GM12878 (cell line): ENCODE measurements at regions not wholly inside any gene's neighbourhood (a gene's known extent, or its start where the extent isn't known, plus 50 kb on each side); places are given as distances from the start of the nearest gene placed in this dataset.

Source experiments
- ATAC-seq: fragments of 200-7000 bp; cut with Tn5 transposase; 3 replicates; pipeline ENCODE4 v1.9.1; 2020; ENCODE audit warnings: mild to moderate bottlenecking, moderate library complexity
- BruUV-seq: library from RNA; stranded (reverse); fragments of 400-500 nt; replicated peaks from 2 replicates; lab custom pipeline; 2021; lab: Mats Ljungman, UMichigan
- CTCF ChIA-PET: fragments of 300-600 bp; sonication (Branson Sonifier 250); formaldehyde crosslinking; extraction: SDS; loops from one replicate; lab custom pipeline; 2021; ENCODE audit warnings: inconsistent platforms; lab: Yijun Ruan, JAX
- POLR2A ChIA-PET: fragments of 350-600 bp; formaldehyde crosslinking; extraction: SDS; loops from one replicate; lab custom pipeline; 2021; ENCODE audit warnings: inconsistent platforms; lab: Charles Lee
- RAD21 ChIA-PET: fragments of 300-600 bp; sonication (Branson Sonifier 250); formaldehyde crosslinking; loops from one replicate; lab custom pipeline; 2023; ENCODE audit warnings: antibody characterized with exemption; ENCODE audit not compliant: unreplicated experiment; lab: Charles Lee
- SMC1A ChIA-PET: fragments of 300-600 bp; sonication (Branson Sonifier 250); formaldehyde crosslinking; loops from one replicate; lab custom pipeline; 2023; ENCODE audit not compliant: unreplicated experiment, uncharacterized antibody; lab: Charles Lee
- DNase-seq: peaks from one replicate; pipeline ENCODE4 v3.0.0-alpha.2; 2011; ENCODE audit warnings: low read depth, low spot score
- FAIRE-seq: peaks from 3 replicates; lab custom pipeline; 2011; peaks lifted over from hg19 to GRCh38; lab: Jason Lieb, UNC
- H2AFZ ChIP-seq: 2 replicates; pipeline ENCODE4 v1.6.0; 2011; ENCODE audit warnings: low read depth, low read length, control low read depth; ENCODE audit not compliant: control insufficient read depth
- H3K27ac ChIP-seq: 2 replicates; pipeline ENCODE4 v1.5.1; 2011; ENCODE audit warnings: control low read depth; ENCODE audit not compliant: control insufficient read depth, insufficient read depth
- H3K27me3 ChIP-seq, 2 experiments: replicated peaks in 1 of 2; 2 replicates each; pipeline versions ENCODE4 v1.6.0 to v1.6.1; 2011; ENCODE audit warnings: low read length in 1 of 2; ENCODE audit not compliant: control insufficient read depth in 2 of 2, insufficient read depth in 2 of 2
- H3K36me3 ChIP-seq, 2 experiments: 2 replicates each; pipeline ENCODE4 v1.5.1; 2011; ENCODE audit warnings: low read length in 1 of 2; ENCODE audit not compliant: control insufficient read depth in 2 of 2, insufficient read depth in 2 of 2
- H3K4me1 ChIP-seq: 2 replicates; pipeline ENCODE4 v1.6.1; 2011; ENCODE audit warnings: mild to moderate bottlenecking, low read length, moderate library complexity, mixed read lengths; ENCODE audit not compliant: control insufficient read depth, insufficient read depth
- H3K4me2 ChIP-seq: 2 replicates; pipeline ENCODE4 v1.6.0; 2011; ENCODE audit warnings: control low read depth; ENCODE audit not compliant: control insufficient read depth, insufficient read depth
- H3K4me3 ChIP-seq: fragments of 200-600 bp; sonication (generic); 2 replicates; pipeline ENCODE4 v1.5.1; 2016
- H3K79me2 ChIP-seq: 2 replicates; pipeline ENCODE4 v1.6.0; 2011; ENCODE audit warnings: low read length; ENCODE audit not compliant: control insufficient read depth, insufficient read depth
- H3K9ac ChIP-seq: 2 replicates; pipeline ENCODE4 v1.8.0; 2011; ENCODE audit warnings: low read length, control low read depth, mixed read lengths; ENCODE audit not compliant: control insufficient read depth, insufficient read depth
- H3K9me3 ChIP-seq: replicated peaks from 3 replicates; pipeline ENCODE4 v1.5.1; 2011; ENCODE audit warnings: mild to moderate bottlenecking, low read length; ENCODE audit not compliant: control insufficient read depth, insufficient read depth
- H4K20me1 ChIP-seq: 2 replicates; pipeline ENCODE4 v1.6.0; 2011; ENCODE audit not compliant: control insufficient read depth, insufficient read depth
- CEBPB ChIP-seq, 2 experiments: fragments of 150-350 bp in 1 of 2; IDR thresholded peaks; 2 replicates each; pipeline ENCODE4 v1.6.1; 2012 to 2014; ENCODE audit warnings: low read depth in 2 of 2, low read length in 2 of 2, borderline replicate concordance in 1 of 2, inconsistent platforms in 1 of 2
- CHD4 ChIP-seq: fragments of 200-600 bp; sonication (generic); IDR thresholded peaks from 2 replicates; pipeline ENCODE4 v1.6.1; 2016; ENCODE audit warnings: mild to moderate bottlenecking
- EED ChIP-seq: sonication (generic); IDR thresholded peaks from 2 replicates; pipeline ENCODE4 v1.6.1; 2016; ENCODE audit warnings: antibody characterized with exemption, low read depth
- NR2F1 ChIP-seq: fragments of 450-650 bp; conservative IDR thresholded peaks from 2 replicates; pipeline ENCODE4 v1.6.1; 2017; ENCODE audit warnings: mild to moderate bottlenecking
- NRF1 ChIP-seq: conservative IDR thresholded peaks from 2 replicates; pipeline ENCODE4 v1.6.1; 2011; ENCODE audit warnings: mild to moderate bottlenecking, low read depth, low read length, improper control_type of control experiment
- POU2F2 ChIP-seq: IDR thresholded peaks from 3 replicates; pipeline ENCODE4 v1.6.1; 2011; ENCODE audit warnings: low read depth, mild to moderate bottlenecking, low read length, borderline replicate concordance
- RB1 ChIP-seq: fragments of 450-650 bp; formaldehyde crosslinking; IDR thresholded peaks from 2 replicates; pipeline ENCODE4 v1.6.1; 2017; ENCODE audit warnings: mild to moderate bottlenecking, borderline replicate concordance
- SIN3A ChIP-seq: IDR thresholded peaks from 2 replicates; pipeline ENCODE4 v1.6.1; 2012; ENCODE audit warnings: low read depth, low read length, improper control_type of control experiment
- SMC3 ChIP-seq: IDR thresholded peaks from 2 replicates; pipeline ENCODE4 v1.6.1; 2011; ENCODE audit warnings: low read length, improper control_type of control experiment, borderline replicate concordance
- ZSCAN29 ChIP-seq: fragments of 450-650 bp; IDR thresholded peaks from 2 replicates; pipeline ENCODE4 v1.6.1; 2017; ENCODE audit warnings: mild to moderate bottlenecking, moderate library complexity
- ZZZ3 ChIP-seq: IDR thresholded peaks from 2 replicates; pipeline ENCODE4 v1.6.1; 2011; ENCODE audit warnings: low read depth; ENCODE audit not compliant: control insufficient read depth, insufficient read length
- in situ Hi-C: fragments of 300-500 bp; cut with MboI; formaldehyde crosslinking; loops from 9 replicates; pipeline ENCODE4 v1.14.3; 2018; ENCODE audit warnings: mixed read lengths
- intact Hi-C: fragments of 100-400 bp; cut with micrococcal nuclease; formaldehyde crosslinking; loops from one replicate; pipeline ENCODE4 v1.14.2; 2022; ENCODE audit not compliant: unreplicated experiment
- TF ChIP-seq, protein P1 (sequence below): IDR thresholded peaks from 2 replicates; pipeline ENCODE4 v1.6.1; 2012; ENCODE audit warnings: improper control_type of control experiment, low read depth, low read length; ENCODE audit not compliant: insufficient replicate concordance
- TF ChIP-seq, protein P2 (sequence below): fragments of 150-350 bp; IDR thresholded peaks from 2 replicates; pipeline ENCODE4 v1.6.1; 2014; ENCODE audit warnings: mild to moderate bottlenecking, low read depth, low read length

DNA sequence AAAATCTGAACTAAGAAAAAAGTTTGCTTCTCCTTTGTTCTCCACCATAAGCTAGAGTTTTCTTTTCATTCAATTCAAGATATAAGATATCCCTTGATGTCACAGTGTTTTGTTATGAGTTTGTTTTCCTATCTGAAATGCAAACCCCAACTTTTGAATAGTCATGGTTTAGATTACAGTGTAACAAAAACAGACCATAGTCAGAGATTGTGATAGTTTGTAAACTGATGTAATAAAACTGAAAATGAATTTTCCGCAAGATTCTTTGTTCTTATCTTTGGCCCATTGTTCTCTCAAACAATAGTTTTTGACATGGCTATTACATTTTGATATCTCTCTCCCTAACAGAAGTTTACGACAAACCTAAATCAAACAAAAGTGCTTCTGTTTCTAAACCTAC is 121.7 kb upstream of the GADL1 start (continued):
- TF ChIP-seq, protein P1, sequence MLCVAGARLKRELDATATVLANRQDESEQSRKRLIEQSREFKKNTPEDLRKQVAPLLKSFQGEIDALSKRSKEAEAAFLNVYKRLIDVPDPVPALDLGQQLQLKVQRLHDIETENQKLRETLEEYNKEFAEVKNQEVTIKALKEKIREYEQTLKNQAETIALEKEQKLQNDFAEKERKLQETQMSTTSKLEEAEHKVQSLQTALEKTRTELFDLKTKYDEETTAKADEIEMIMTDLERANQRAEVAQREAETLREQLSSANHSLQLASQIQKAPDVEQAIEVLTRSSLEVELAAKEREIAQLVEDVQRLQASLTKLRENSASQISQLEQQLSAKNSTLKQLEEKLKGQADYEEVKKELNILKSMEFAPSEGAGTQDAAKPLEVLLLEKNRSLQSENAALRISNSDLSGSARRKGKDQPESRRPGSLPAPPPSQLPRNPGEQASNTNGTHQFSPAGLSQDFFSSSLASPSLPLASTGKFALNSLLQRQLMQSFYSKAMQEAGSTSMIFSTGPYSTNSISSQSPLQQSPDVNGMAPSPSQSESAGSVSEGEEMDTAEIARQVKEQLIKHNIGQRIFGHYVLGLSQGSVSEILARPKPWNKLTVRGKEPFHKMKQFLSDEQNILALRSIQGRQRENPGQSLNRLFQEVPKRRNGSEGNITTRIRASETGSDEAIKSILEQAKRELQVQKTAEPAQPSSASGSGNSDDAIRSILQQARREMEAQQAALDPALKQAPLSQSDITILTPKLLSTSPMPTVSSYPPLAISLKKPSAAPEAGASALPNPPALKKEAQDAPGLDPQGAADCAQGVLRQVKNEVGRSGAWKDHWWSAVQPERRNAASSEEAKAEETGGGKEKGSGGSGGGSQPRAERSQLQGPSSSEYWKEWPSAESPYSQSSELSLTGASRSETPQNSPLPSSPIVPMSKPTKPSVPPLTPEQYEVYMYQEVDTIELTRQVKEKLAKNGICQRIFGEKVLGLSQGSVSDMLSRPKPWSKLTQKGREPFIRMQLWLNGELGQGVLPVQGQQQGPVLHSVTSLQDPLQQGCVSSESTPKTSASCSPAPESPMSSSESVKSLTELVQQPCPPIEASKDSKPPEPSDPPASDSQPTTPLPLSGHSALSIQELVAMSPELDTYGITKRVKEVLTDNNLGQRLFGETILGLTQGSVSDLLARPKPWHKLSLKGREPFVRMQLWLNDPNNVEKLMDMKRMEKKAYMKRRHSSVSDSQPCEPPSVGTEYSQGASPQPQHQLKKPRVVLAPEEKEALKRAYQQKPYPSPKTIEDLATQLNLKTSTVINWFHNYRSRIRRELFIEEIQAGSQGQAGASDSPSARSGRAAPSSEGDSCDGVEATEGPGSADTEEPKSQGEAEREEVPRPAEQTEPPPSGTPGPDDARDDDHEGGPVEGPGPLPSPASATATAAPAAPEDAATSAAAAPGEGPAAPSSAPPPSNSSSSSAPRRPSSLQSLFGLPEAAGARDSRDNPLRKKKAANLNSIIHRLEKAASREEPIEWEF = no peak
- no peak for TF ChIP-seq SMC3
- TF ChIP-seq, all 136 proteins: peak for 0

DNA sequence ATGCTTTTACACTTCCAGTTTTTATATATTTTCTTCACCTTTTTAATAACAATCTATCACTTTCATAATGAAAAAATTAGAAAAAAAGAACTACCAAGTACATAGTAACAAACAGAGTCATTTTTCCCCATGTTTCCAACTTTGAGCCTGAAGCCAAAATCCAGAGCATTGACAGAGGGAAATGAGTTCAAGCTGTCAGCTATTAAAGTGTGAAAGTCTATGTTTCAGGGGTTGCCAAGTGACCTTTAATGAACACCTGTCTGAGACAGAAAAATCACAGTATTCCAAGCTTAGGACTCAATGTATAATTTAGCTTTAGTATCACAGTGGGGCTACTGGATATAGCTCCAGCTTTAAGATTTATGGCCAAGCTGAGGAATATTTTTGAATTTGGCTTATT is 128.3 kb upstream of the GADL1 start:
- TF ChIP-seq EED (no peak), ZSCAN29 (no peak), NR2F1 (no peak), NRF1 (no peak), ZZZ3 (no peak), SIN3A (no peak), CEBPB (IDR thresholded peaks at IDR 0.05; ENCODE audit: borderline replicate concordance in 1 of 2, low read depth in 2 of 2, low read length in 2 of 2) (no peak), CHD4 (no peak), POU2F2 (no peak), RB1 (no peak)
- TF ChIP-seq, protein P2, sequence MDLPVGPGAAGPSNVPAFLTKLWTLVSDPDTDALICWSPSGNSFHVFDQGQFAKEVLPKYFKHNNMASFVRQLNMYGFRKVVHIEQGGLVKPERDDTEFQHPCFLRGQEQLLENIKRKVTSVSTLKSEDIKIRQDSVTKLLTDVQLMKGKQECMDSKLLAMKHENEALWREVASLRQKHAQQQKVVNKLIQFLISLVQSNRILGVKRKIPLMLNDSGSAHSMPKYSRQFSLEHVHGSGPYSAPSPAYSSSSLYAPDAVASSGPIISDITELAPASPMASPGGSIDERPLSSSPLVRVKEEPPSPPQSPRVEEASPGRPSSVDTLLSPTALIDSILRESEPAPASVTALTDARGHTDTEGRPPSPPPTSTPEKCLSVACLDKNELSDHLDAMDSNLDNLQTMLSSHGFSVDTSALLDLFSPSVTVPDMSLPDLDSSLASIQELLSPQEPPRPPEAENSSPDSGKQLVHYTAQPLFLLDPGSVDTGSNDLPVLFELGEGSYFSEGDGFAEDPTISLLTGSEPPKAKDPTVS = no peak
- TF ChIP-seq, all 136 proteins: peak for 0
- H3K9ac ChIP-seq = no peak overlapping the region
- no peak overlapping the region for H2AFZ ChIP-seq
- H3K4me1 ChIP-seq = no peaks in the 10 kb centered on the region
- SMC1A ChIA-PET = interaction anchor here (0.6 to 1.1 kb wide), 2 partner anchors 39 to 1880 kb away, joined by 3 to 4 read pairs; no protein-coding TSS in a partner anchor
- H4K20me1 ChIP-seq = no peaks in the 10 kb centered on the region
- ATAC-seq (no peak), DNase-seq (no peak), FAIRE-seq (no peak)
- in situ Hi-C loops (no loop called here), intact Hi-C loops (no loop called here)
- no peaks in the 10 kb centered on the region for H3K79me2 ChIP-seq
- RAD21 ChIA-PET = no interaction called here
- POLR2A ChIA-PET = no interaction called here
- no peak overlapping the region for H3K27ac ChIP-seq
- H3K4me2 ChIP-seq = no peak overlapping the region
- CTCF ChIA-PET = no interaction called here
- no peaks in the 10 kb centered on the region for H3K27me3 ChIP-seq
- no peaks in the 10 kb centered on the region; the same call in 2 of the 3 replicates for H3K9me3 ChIP-seq
- H3K4me3 ChIP-seq = no peak overlapping the region
- no peaks in the 10 kb centered on the region for H3K36me3 ChIP-seq
- no TSS peak for BruUV-seq
